Peyer's patch (tissue), 4 donors: ENCODE measurements at regions not wholly inside any gene's neighbourhood (a gene's known extent, or its start where the extent isn't known, plus 50 kb on each side); places are given as distances from the start of the nearest gene placed in this dataset.

Source experiments
- POLR2A ChIP-seq, 2 donors: fragments of 450-650 bp; IDR thresholded peaks; one replicate each; pipeline ENCODE4 v1.5.1; 2017; ENCODE audit warnings: antibody characterized with exemption in 2 of 2, mild to moderate bottlenecking in 2 of 2, moderate library complexity in 2 of 2
- TF ChIP-seq, protein P1 (sequence below), 6 experiments: fragments of 450-650 bp in 4 of 6; fragments of 200-600 bp in 2 of 6; sonication (generic) in 1 of 6; IDR thresholded peaks; one replicate each; pipeline ENCODE4 v1.5.1; 2017 to 2019; ENCODE audit warnings: antibody characterized with exemption in 6 of 6, mild to moderate bottlenecking in 3 of 6, moderate library complexity in 1 of 6

DNA sequence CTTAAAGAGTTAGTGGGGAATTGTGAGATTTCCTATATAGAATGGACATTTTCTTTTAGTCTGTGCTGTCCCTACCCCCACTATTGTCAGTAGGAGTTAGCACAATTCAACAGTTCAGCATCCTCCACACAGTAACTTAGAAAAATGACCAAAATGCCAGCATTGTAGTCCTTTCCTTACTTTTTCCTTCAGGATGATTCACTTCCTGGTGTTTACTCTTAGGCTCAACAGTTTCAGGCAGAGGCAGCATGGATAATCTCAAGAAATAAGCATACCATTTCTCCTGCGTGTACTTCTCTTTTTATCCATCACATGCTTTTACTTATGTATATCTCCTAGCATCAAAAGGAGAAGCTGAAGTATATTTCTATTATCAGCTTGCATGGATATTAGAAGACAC is 683.4 kb downstream of the SLC16A7 start:
- TF ChIP-seq, protein P1, sequence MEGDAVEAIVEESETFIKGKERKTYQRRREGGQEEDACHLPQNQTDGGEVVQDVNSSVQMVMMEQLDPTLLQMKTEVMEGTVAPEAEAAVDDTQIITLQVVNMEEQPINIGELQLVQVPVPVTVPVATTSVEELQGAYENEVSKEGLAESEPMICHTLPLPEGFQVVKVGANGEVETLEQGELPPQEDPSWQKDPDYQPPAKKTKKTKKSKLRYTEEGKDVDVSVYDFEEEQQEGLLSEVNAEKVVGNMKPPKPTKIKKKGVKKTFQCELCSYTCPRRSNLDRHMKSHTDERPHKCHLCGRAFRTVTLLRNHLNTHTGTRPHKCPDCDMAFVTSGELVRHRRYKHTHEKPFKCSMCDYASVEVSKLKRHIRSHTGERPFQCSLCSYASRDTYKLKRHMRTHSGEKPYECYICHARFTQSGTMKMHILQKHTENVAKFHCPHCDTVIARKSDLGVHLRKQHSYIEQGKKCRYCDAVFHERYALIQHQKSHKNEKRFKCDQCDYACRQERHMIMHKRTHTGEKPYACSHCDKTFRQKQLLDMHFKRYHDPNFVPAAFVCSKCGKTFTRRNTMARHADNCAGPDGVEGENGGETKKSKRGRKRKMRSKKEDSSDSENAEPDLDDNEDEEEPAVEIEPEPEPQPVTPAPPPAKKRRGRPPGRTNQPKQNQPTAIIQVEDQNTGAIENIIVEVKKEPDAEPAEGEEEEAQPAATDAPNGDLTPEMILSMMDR (IDR thresholded peaks at IDR 0.05), result no peak
- TF ChIP-seq POLR2A (IDR thresholded peaks at IDR 0.05), result no peak
